ENCODE measurements at regions not wholly inside any gene's neighbourhood (a gene's known extent, or its start where the extent isn't known, plus 50 kb on each side); places are given as distances from the start of the nearest gene placed in this dataset.

DNA sequence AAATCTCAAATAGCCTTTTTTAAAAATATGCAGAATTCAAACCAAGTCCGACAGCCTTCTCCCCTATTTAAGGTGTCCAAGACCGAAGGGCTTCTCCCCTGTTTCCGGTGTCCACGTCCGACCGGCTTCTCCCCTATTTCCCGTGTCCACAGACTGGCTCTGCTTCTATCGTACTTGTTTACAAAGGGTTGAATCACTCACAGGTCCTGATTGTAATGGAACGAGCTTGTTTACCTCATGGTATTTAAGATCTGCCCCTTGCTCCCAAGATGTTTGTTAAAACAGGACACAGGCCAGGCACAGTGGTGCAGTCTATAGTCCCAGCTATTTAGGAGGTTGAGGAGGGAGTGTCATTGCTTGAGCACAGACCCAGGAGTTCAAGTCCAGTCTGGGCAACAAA is 90.4 kb upstream of the ROBO2 start:
- Histone ChIP-seq H3K9me2 (replicated peaks; ENCODE audit: insufficient read depth, low read length) (no peaks in the 10 kb centered on the region), H3K9ac (ENCODE audit: low read length) (no peak overlapping the region)

DNA sequence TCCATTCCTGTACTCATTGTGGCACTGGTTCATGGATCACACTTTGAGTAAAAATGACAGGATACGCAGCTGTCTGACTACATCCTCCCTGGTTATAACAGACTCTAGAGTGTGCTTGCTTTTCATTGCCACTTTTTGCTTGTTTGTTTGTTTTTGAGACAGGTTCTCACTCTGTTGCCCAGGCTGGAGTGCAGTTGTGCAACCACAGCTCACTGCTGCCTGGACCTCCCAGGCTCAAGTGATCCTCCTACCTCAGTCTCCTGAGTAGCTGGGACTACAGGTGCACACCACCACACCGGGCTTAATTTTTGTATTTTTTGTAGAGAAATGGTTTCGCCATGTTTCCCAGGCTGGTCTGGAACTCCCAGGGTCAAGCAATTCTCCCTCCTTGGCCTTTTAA is 89.3 kb upstream of the ROBO2 start:
- H3K27me3 ChIP-seq (replicated peaks; ENCODE audit: insufficient read depth, low read length): no peaks in the 10 kb centered on the region
- DNase-seq: no peak
- H3F3A ChIP-seq (ENCODE audit: insufficient read depth, low read length): no peaks in the 10 kb centered on the region
- no peak overlapping the region for H2AFZ ChIP-seq (ENCODE audit: low read length)
- no peak overlapping the region for H3K4me2 ChIP-seq (ENCODE audit: low read depth, low read length)
- TF ChIP-seq EZH2 (optimal IDR thresholded peaks at IDR 0.05; ENCODE audit: low read depth, low read length) (no peak), EZH2phosphoT487 (IDR thresholded peaks at IDR 0.05; ENCODE audit: low read length) (no peak)
- TF ChIP-seq, protein P1, sequence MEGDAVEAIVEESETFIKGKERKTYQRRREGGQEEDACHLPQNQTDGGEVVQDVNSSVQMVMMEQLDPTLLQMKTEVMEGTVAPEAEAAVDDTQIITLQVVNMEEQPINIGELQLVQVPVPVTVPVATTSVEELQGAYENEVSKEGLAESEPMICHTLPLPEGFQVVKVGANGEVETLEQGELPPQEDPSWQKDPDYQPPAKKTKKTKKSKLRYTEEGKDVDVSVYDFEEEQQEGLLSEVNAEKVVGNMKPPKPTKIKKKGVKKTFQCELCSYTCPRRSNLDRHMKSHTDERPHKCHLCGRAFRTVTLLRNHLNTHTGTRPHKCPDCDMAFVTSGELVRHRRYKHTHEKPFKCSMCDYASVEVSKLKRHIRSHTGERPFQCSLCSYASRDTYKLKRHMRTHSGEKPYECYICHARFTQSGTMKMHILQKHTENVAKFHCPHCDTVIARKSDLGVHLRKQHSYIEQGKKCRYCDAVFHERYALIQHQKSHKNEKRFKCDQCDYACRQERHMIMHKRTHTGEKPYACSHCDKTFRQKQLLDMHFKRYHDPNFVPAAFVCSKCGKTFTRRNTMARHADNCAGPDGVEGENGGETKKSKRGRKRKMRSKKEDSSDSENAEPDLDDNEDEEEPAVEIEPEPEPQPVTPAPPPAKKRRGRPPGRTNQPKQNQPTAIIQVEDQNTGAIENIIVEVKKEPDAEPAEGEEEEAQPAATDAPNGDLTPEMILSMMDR (IDR thresholded peaks at IDR 0.05; ENCODE audit: low read length): no peak
- no peak overlapping the region for H3K27ac ChIP-seq (ENCODE audit: low read length)
- H3K4me3 ChIP-seq (ENCODE audit: low read length): no peak overlapping the region
- no peaks in the 10 kb centered on the region for H4K20me1 ChIP-seq (ENCODE audit: insufficient read depth, low read length)
- H3K9me3 ChIP-seq (replicated peaks; ENCODE audit: insufficient read depth, low read length): no peaks in the 10 kb centered on the region
- H3K79me2 ChIP-seq (ENCODE audit: low read length): no peaks in the 10 kb centered on the region
- H3K9me2 ChIP-seq (replicated peaks; ENCODE audit: insufficient read depth, low read length): no peaks in the 10 kb centered on the region
- no peaks in the 10 kb centered on the region for H3K4me1 ChIP-seq (ENCODE audit: low read length)
- H3K9ac ChIP-seq (ENCODE audit: low read length): no peak overlapping the region
- H3K36me3 ChIP-seq (replicated peaks; ENCODE audit: insufficient read depth, low read length): no peaks in the 10 kb centered on the region

More for the DNA sequence above, 90.4 kb upstream of the ROBO2 start:
- H3K79me2 ChIP-seq (ENCODE audit: low read length): no peaks in the 10 kb centered on the region
- H3K9me3 ChIP-seq (replicated peaks; ENCODE audit: insufficient read depth, low read length): no peaks in the 10 kb centered on the region
- no peaks in the 10 kb centered on the region for H3K27me3 ChIP-seq (replicated peaks; ENCODE audit: insufficient read depth, low read length)
- no peaks in the 10 kb centered on the region for H3K4me1 ChIP-seq (ENCODE audit: low read length)
- H3K27ac ChIP-seq (ENCODE audit: low read length): no peak overlapping the region
- TF ChIP-seq EZH2phosphoT487 (IDR thresholded peaks at IDR 0.05; ENCODE audit: low read length) (no peak), EZH2 (optimal IDR thresholded peaks at IDR 0.05; ENCODE audit: low read depth, low read length) (no peak)
- TF ChIP-seq, protein P1 (IDR thresholded peaks at IDR 0.05; ENCODE audit: low read length): no peak
- no peak overlapping the region for H2AFZ ChIP-seq (ENCODE audit: low read length)
- no peaks in the 10 kb centered on the region for H3K36me3 ChIP-seq (replicated peaks; ENCODE audit: insufficient read depth, low read length)
- no peak overlapping the region for H3K4me3 ChIP-seq (ENCODE audit: low read length)
- no peak overlapping the region for H3K4me2 ChIP-seq (ENCODE audit: low read depth, low read length)
- no peak for DNase-seq
- no peaks in the 10 kb centered on the region for H3F3A ChIP-seq (ENCODE audit: insufficient read depth, low read length)
- no peaks in the 10 kb centered on the region for H4K20me1 ChIP-seq (ENCODE audit: insufficient read depth, low read length)

GRCh38 chr3:76954412-76954811 is 85.5 kb upstream of the ROBO2 start:
- no peaks in the 10 kb centered on the region for H3K27me3 ChIP-seq (replicated peaks; ENCODE audit: insufficient read depth, low read length)
- H3K36me3 ChIP-seq (replicated peaks; ENCODE audit: insufficient read depth, low read length): no peaks in the 10 kb centered on the region
- no peak overlapping the region for H3K27ac ChIP-seq (ENCODE audit: low read length)
- TF ChIP-seq, protein P1 (IDR thresholded peaks at IDR 0.05; ENCODE audit: low read length): no peak
- TF ChIP-seq EZH2 (optimal IDR thresholded peaks at IDR 0.05; ENCODE audit: low read depth, low read length): no peak
- no peak for TF ChIP-seq EZH2phosphoT487 (IDR thresholded peaks at IDR 0.05; ENCODE audit: low read length)
- H2AFZ ChIP-seq (ENCODE audit: low read length): no peak overlapping the region
- H3K9me2 ChIP-seq (replicated peaks; ENCODE audit: insufficient read depth, low read length): no peaks in the 10 kb centered on the region
- no peak overlapping the region for H3K4me3 ChIP-seq (ENCODE audit: low read length)
- no peaks in the 10 kb centered on the region for H3K9me3 ChIP-seq (replicated peaks; ENCODE audit: insufficient read depth, low read length)
- no peaks in the 10 kb centered on the region for H3K4me1 ChIP-seq (ENCODE audit: low read length)
- H3K79me2 ChIP-seq (ENCODE audit: low read length): no peaks in the 10 kb centered on the region
- no peaks in the 10 kb centered on the region for H3F3A ChIP-seq (ENCODE audit: insufficient read depth, low read length)
- no peak for DNase-seq
- no peak overlapping the region for H3K4me2 ChIP-seq (ENCODE audit: low read depth, low read length)
- H3K9ac ChIP-seq (ENCODE audit: low read length): no peak overlapping the region
- H4K20me1 ChIP-seq (ENCODE audit: insufficient read depth, low read length): no peaks in the 10 kb centered on the region
